PC-9 (cell line): ENCODE measurements at regions not wholly inside any gene's neighbourhood (a gene's known extent, or its start where the extent isn't known, plus 50 kb on each side); places are given as distances from the start of the nearest gene placed in this dataset.

ENCODE experiments used
- BruUV-seq: library from RNA; stranded (reverse); fragments of 400-500 nt; replicated peaks from 2 replicates; lab custom pipeline; 2021; lab: Mats Ljungman, UMichigan
- CTCF ChIA-PET: fragments of 300-600 bp; sonication (Branson Sonifier 250); formaldehyde crosslinking; loops from one replicate; lab custom pipeline; 2022; ENCODE audit warnings: antibody characterized with exemption; lab: Charles Lee
- POLR2A ChIA-PET: fragments of 300-600 bp; sonication (Branson Sonifier 250); formaldehyde crosslinking; loops from one replicate; lab custom pipeline; 2022; ENCODE audit warnings: antibody characterized with exemption; ENCODE audit not compliant: unreplicated experiment; lab: Charles Lee
- DNase-seq, 2 experiments: peaks; one replicate each; pipeline versions ENCODE4 v3.0.0 to v3.0.0-alpha.2; 2015 to 2022; ENCODE audit warnings: mixed read lengths in 1 of 2
- H2AFZ ChIP-seq: fragments of 200-600 bp; sonication (generic); 2 replicates; pipeline ENCODE4 v1.8.1; 2017; ENCODE audit warnings: antibody characterized with exemption
- H3F3A ChIP-seq: fragments of 200-600 bp; sonication (generic); 2 replicates; pipeline ENCODE4 v1.8.1; 2017; ENCODE audit warnings: antibody characterized with exemption, mild to moderate bottlenecking, low read depth; ENCODE audit not compliant: insufficient read depth
- H3K27ac ChIP-seq: fragments of 200-600 bp; sonication (generic); 2 replicates; pipeline ENCODE4 v1.6.1; 2016; ENCODE audit warnings: mixed run types
- H3K27me3 ChIP-seq: fragments of 200-600 bp; sonication (generic); 2 replicates; pipeline ENCODE4 v1.6.1; 2016; ENCODE audit warnings: low read depth, mixed run types; ENCODE audit not compliant: insufficient read depth
- H3K36me3 ChIP-seq: fragments of 200-600 bp; sonication (generic); 2 replicates; pipeline ENCODE4 v1.6.1; 2016; ENCODE audit warnings: low read depth, mixed run types
- H3K4me1 ChIP-seq: fragments of 200-600 bp; sonication (generic); replicated peaks from 2 replicates; pipeline ENCODE4 v1.6.1; 2016; ENCODE audit warnings: mixed run types; ENCODE audit not compliant: insufficient read depth
- H3K4me2 ChIP-seq: fragments of 200-600 bp; sonication (generic); 2 replicates; pipeline ENCODE4 v1.6.1; 2017; ENCODE audit warnings: mixed run types
- H3K4me3 ChIP-seq: fragments of 200-600 bp; sonication (generic); 2 replicates; pipeline ENCODE4 v1.6.1; 2016; ENCODE audit warnings: mixed run types
- H3K79me2 ChIP-seq: fragments of 200-600 bp; sonication (generic); 2 replicates; pipeline ENCODE4 v1.6.1; 2017; ENCODE audit warnings: low read depth, mixed run types
- H3K9me2 ChIP-seq: fragments of 200-600 bp; sonication (generic); 2 replicates; pipeline ENCODE4 v1.8.1; 2017; ENCODE audit warnings: mild to moderate bottlenecking; ENCODE audit not compliant: insufficient read depth
- H3K9me3 ChIP-seq: fragments of 200-600 bp; sonication (generic); 2 replicates; pipeline ENCODE4 v1.8.1; 2016; ENCODE audit warnings: low read depth; ENCODE audit not compliant: insufficient read depth
- H4K20me1 ChIP-seq: fragments of 200-600 bp; sonication (generic); 2 replicates; pipeline ENCODE4 v1.8.1; 2017; ENCODE audit not compliant: insufficient read depth
- CTCF ChIP-seq: fragments of 200-600 bp; sonication (generic); conservative IDR thresholded peaks from 2 replicates; pipeline ENCODE4 v1.6.1; 2017; ENCODE audit warnings: mixed run types, antibody characterized with exemption, mild to moderate bottlenecking, moderate library complexity
- EZH2 ChIP-seq: fragments of 200-600 bp; sonication (generic); IDR thresholded peaks from 2 replicates; pipeline ENCODE4 v1.8.0; 2017; ENCODE audit warnings: antibody characterized with exemption, low read depth
- intact Hi-C: fragments of 100-400 bp; cut with micrococcal nuclease; formaldehyde crosslinking; loops from one replicate; pipeline ENCODE4 v1.10.0; 2022; ENCODE audit not compliant: unreplicated experiment

- Histone ChIP-seq H3K9me2 (no peaks in the 10 kb centered on the region), H3K4me1 (no peaks in the 10 kb centered on the region), H3K27ac (no peak overlapping the region), H3K4me2 (no peak overlapping the region), H2AFZ (no peak overlapping the region), H3K79me2 (no peaks in the 10 kb centered on the region), H3F3A (no peaks in the 10 kb centered on the region), H3K27me3 (no peaks in the 10 kb centered on the region), H4K20me1 (no peaks in the 10 kb centered on the region), H3K4me3 (no peak overlapping the region), H3K9me3 (no peaks in the 10 kb centered on the region), H3K36me3 (no peaks in the 10 kb centered on the region)
- CTCF ChIA-PET = no interaction called here
- no peak for TF ChIP-seq EZH2
- TF ChIP-seq CTCF = no peak
- intact Hi-C loops = no loop called here
- POLR2A ChIA-PET = no interaction called here
- DNase-seq = no peak
- no TSS peak for BruUV-seq
These were observed 230.9 kb upstream of the RORA start for GRCh38 chr15:61459785-61460707.

- no TSS peak for BruUV-seq
- TF ChIP-seq EZH2 = no peak
- TF ChIP-seq CTCF = no peak
- intact Hi-C loops = no loop called here
- Histone ChIP-seq H3K27me3 (no peaks in the 10 kb centered on the region), H3K4me1 (no peaks in the 10 kb centered on the region), H3K9me2 (no peaks in the 10 kb centered on the region), H3K79me2 (no peaks in the 10 kb centered on the region), H2AFZ (no peak overlapping the region), H3K4me2 (no peak overlapping the region), H3K27ac (no peak overlapping the region), H4K20me1 (no peaks in the 10 kb centered on the region), H3K4me3 (no peak overlapping the region), H3K9me3 (no peaks in the 10 kb centered on the region), H3K36me3 (no peaks in the 10 kb centered on the region), H3F3A (no peaks in the 10 kb centered on the region)
- ChIA-PET POLR2A (no interaction called here), CTCF (no interaction called here)
- no peak for DNase-seq
These were observed 228.1 kb upstream of the RORA start for GRCh38 chr15:61457050-61457733.

- H2AFZ ChIP-seq = no peak overlapping the region
- BruUV-seq = no TSS peak
These were observed 220.1 kb upstream of the RORA start for GRCh38 chr15:61449186-61449702.

More at GRCh38 chr15:61449186-61449702, 220.1 kb upstream of the RORA start:
- Histone ChIP-seq H4K20me1 (no peaks in the 10 kb centered on the region), H3K9me3 (no peaks in the 10 kb centered on the region), H3K27ac (no peak overlapping the region), H3K4me3 (no peak overlapping the region), H3K4me2 (no peak overlapping the region), H3F3A (no peaks in the 10 kb centered on the region), H3K4me1 (no peaks in the 10 kb centered on the region), H3K36me3 (no peaks in the 10 kb centered on the region), H3K27me3 (peaks cover 15% of the 10 kb centered on the region), H3K9me2 (no peaks in the 10 kb centered on the region), H3K79me2 (no peaks in the 10 kb centered on the region)
- CTCF ChIA-PET = no interaction called here
- intact Hi-C loops = no loop called here
- TF ChIP-seq EZH2 = no peak
- no peak for TF ChIP-seq CTCF
- POLR2A ChIA-PET = no interaction called here
- no peak for DNase-seq
